Tibial nerve (tissue), 4 donors: ENCODE measurements at regions not wholly inside any gene's neighbourhood (a gene's known extent, or its start where the extent isn't known, plus 50 kb on each side); places are given as distances from the start of the nearest gene placed in this dataset.

Experiments used
- DNase-seq, 2 donors: peaks; one replicate each; pipeline ENCODE4 v3.0.0-alpha.2; 2019; ENCODE audit warnings: low spot score in 2 of 2
- H3K27ac ChIP-seq, 4 donors: fragments of 200-600 bp; sonication (generic) in 3 of 4; one replicate each; pipeline ENCODE4 v1.5.1; 2017 to 2019; ENCODE audit warnings: mild to moderate bottlenecking in 1 of 4
- H3K27me3 ChIP-seq, 2 donors: fragments of 200-600 bp; sonication (generic) in 1 of 2; one replicate each; pipeline versions ENCODE4 v1.5.1 to v1.6.0; 2017 to 2019
- H3K36me3 ChIP-seq, 3 donors: fragments of 200-600 bp; sonication (generic); one replicate each; pipeline ENCODE4 v1.5.1; 2018 to 2019
- H3K4me1 ChIP-seq, 4 donors: fragments of 200-600 bp; sonication (generic) in 3 of 4; one replicate each; pipeline ENCODE4 v1.5.1; 2017 to 2019
- H3K4me3 ChIP-seq, 4 donors: fragments of 200-600 bp; sonication (generic) in 3 of 4; one replicate each; pipeline ENCODE4 v1.5.1; 2017 to 2019; ENCODE audit warnings: mild to moderate bottlenecking in 1 of 4, moderate library complexity in 1 of 4
- H3K9me3 ChIP-seq, 4 donors: fragments of 200-600 bp; sonication (generic) in 3 of 4; one replicate each; pipeline ENCODE4 v1.5.1; 2017 to 2019
- CTCF ChIP-seq, 5 experiments: fragments of 200-600 bp in 3 of 5; fragments of 450-650 bp in 2 of 5; sonication (generic) in 3 of 5; IDR thresholded peaks; one replicate each; pipeline ENCODE4 v1.5.1; 2016 to 2019; ENCODE audit warnings: antibody characterized with exemption in 5 of 5, mild to moderate bottlenecking in 3 of 5, moderate library complexity in 2 of 5
- EP300 ChIP-seq, 2 donors: sonication (generic); formaldehyde crosslinking; IDR thresholded peaks; one replicate each; pipeline ENCODE4 v1.6.1; 2017; ENCODE audit warnings: antibody characterized with exemption in 2 of 2, mild to moderate bottlenecking in 1 of 2
- POLR2A ChIP-seq, 2 donors: fragments of 450-650 bp; IDR thresholded peaks; one replicate each; pipeline ENCODE4 v1.6.1; 2017; ENCODE audit warnings: antibody characterized with exemption in 2 of 2, mild to moderate bottlenecking in 2 of 2, moderate library complexity in 2 of 2
- WGBS, 2 donors: methylation state at CpG; one replicate each; pipeline ENCODE4 v1.1.5; 2018; 5-methylcytosine and 5-hydroxymethylcytosine counted together

DNA sequence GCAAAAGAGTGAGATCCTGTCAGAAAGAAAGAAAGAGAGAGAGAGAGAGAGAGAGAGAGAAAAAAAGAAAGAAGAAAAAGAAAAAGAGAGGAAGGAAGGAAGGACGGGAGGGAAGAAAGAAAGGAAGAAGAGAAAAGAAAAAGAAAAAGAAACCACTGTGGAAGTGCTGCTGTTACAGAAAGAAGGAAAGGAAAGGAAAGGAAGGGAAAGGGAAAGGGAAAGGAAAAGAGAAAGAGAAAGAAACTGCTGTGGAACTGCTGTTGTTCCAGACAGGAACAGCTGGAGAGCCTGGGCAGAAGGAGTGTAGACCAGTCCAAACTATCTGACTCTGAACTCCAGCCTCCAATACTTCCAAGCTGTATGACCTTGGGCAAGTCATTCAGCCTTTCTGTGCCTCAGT lies 220.7 kb upstream of the WWC1 start:
- H3K27ac ChIP-seq = no peak overlapping the region
- H3K4me3 ChIP-seq = no peak overlapping the region
- 74 to 77% methylated on average over 1 of the region's 1 CpG for WGBS, 2 donors
- H3K9me3 ChIP-seq = no peaks in the 10 kb centered on the region
- no peak for DNase-seq
- TF ChIP-seq EP300 (IDR thresholded peaks at IDR 0.05) (no peak), POLR2A (IDR thresholded peaks at IDR 0.05) (no peak), CTCF (IDR thresholded peaks at IDR 0.05) (no peak)
- no peaks in the 10 kb centered on the region for H3K4me1 ChIP-seq
- no peaks in the 10 kb centered on the region for H3K36me3 ChIP-seq
- H3K27me3 ChIP-seq = no peaks in the 10 kb centered on the region

GRCh38 chr5:168072665-168073064 lies 218.8 kb upstream of the WWC1 start:
- WGBS, 2 donors = 75 to 83% methylated on average over 6 of the region's 6 CpGs
- Histone ChIP-seq H3K27ac (no peak overlapping the region), H3K36me3 (no peaks in the 10 kb centered on the region), H3K4me1 (no peaks in the 10 kb centered on the region), H3K4me3 (no peak overlapping the region), H3K9me3 (no peaks in the 10 kb centered on the region), H3K27me3 (no peaks in the 10 kb centered on the region)
- no peak for TF ChIP-seq EP300 (IDR thresholded peaks at IDR 0.05)
- TF ChIP-seq CTCF (IDR thresholded peaks at IDR 0.05) = no peak
- no peak for TF ChIP-seq POLR2A (IDR thresholded peaks at IDR 0.05)
- no peak for DNase-seq

DNA sequence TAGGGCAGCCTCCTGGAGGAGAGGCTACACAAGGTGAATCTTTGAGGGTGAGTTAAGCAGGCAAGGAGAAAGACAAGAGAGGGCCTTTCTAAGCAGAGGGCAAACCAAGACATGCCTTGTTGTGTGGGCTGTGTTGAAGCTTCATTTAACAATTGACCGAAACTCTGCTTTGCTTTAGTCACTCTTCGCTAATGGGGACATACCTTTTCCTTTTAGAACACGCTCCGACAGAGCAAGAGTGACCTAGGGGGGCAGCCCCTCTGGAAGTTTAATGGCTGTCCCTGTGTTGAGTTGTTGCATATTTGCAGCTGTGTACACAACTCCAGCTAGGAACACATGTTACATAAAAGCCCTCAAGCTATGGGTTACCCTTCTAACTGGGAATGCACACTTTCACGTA lies 218.1 kb upstream of the WWC1 start:
- Histone ChIP-seq H3K27me3 (no peaks in the 10 kb centered on the region), H3K4me1 (no peaks in the 10 kb centered on the region), H3K9me3 (peaks cover 0 to 2% (median 0%) of the 10 kb centered on the region in 4 donors), H3K27ac (peak overlapping the region in 1 of 4 donors; percentile 10), H3K4me3 (no peak overlapping the region), H3K36me3 (no peaks in the 10 kb centered on the region)
- WGBS, 2 donors = 82 to 87% methylated on average over 5 of the region's 5 CpGs
- TF ChIP-seq POLR2A (IDR thresholded peaks at IDR 0.05) (no peak), EP300 (IDR thresholded peaks at IDR 0.05) (no peak), CTCF (IDR thresholded peaks at IDR 0.05) (no peak)
- no peak for DNase-seq

DNA sequence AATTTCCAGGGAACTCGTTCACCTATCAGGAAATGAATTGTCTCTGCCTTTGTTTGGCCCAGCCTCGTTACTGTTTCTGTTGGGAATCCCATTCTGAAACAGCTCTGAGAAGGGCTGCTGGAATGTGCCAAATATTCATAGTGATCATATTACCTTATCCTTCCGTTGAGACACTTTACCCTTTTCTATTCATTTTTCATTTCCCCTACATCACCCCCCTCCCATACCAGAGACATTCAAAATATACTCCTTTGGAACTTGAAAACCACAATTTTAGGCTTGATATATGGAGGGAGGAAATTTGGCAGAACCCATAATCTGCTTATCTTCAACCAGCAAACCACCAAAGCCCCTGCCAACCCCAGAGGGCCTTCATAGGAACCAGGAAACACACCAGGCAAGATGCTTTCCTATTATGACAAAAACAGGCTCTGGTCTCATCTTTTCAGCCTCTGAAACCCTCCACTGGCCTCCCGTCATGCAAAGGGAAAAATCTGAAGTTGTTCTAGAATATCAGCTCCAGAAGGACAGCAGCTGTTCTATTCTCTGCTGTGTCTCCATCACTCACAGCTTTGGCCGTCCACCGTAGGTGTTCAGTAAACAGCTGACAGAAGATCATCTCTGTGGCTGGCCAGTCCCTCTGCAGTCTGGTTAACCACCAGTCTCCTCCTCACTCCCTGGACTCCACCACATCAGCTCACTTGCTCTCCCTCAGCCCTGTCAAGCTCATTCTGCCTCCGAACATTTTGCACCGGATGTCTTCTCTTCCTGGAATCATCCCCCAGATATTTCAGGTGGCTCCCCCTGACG lies 217.2 kb upstream of the WWC1 start:
- 41 to 46% methylated on average over 9 of the region's 9 CpGs for WGBS, 2 donors
- Histone ChIP-seq H3K9me3 (peaks cover 0 to 6% (median 0%) of the 10 kb centered on the region in 4 donors), H3K4me1 (no peaks in the 10 kb centered on the region), H3K27me3 (no peaks in the 10 kb centered on the region), H3K27ac (peak overlapping the region in 2 of 4 donors; percentile 10 to 41), H3K4me3 (no peak overlapping the region), H3K36me3 (no peaks in the 10 kb centered on the region)
- no peak for TF ChIP-seq POLR2A (IDR thresholded peaks at IDR 0.05)
- no peak for TF ChIP-seq EP300 (IDR thresholded peaks at IDR 0.05)
- TF ChIP-seq CTCF (IDR thresholded peaks at IDR 0.05) = no peak
- DNase-seq = no peak

DNA sequence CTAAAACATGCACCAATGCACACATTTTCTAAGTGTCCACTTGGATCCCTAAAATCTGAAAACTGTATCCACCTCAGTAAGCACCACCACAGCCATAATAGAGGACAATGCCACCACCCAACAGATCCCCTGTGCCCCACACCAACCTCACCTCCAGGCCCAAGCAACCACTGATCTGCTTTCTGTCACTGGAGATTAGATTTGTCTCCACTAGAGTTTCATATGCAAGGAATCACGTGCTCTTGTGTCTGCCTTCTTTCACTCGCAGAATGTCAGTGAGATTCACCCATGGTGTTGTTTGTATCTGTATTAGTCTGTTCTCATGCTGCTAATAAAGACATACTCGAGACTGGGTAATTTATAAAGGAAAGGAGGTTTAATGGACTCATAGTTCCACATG lies 216.1 kb upstream of the WWC1 start:
- WGBS, 2 donors = 81 to 87% methylated on average over 3 of the region's 3 CpGs
- Histone ChIP-seq H3K4me1 (no peaks in the 10 kb centered on the region), H3K27me3 (no peaks in the 10 kb centered on the region), H3K4me3 (no peak overlapping the region), H3K36me3 (no peaks in the 10 kb centered on the region), H3K9me3 (peaks cover 0 to 6% (median 0%) of the 10 kb centered on the region in 4 donors), H3K27ac (no peak overlapping the region)
- no peak for DNase-seq
- TF ChIP-seq POLR2A (IDR thresholded peaks at IDR 0.05) (no peak), CTCF (IDR thresholded peaks at IDR 0.05) (no peak), EP300 (IDR thresholded peaks at IDR 0.05) (no peak)
